Stimulated activated naive CD8-positive, alpha-beta T cell treated with anti-CD3 and anti-CD28 coated beads, Interleukin-15, Interleukin-2, amounts not matched to agents 100 U/mL and 50 U/mL, for 24 hours (primary cell): ENCODE measurements at regions not wholly inside any gene's neighbourhood (a gene's known extent, or its start where the extent isn't known, plus 50 kb on each side); places are given as distances from the start of the nearest gene placed in this dataset.
"Not testable (repeated sequence)": the region's sequence is repeated elsewhere in the genome, so short reads cannot be mapped to it uniquely, and the experiment has no call there.

Source experiments
- ATAC-seq: fragments of 150-1000 bp; cut with Tn5 transposase; one replicate; pipeline ENCODE4 v1.10.0; 2021
- DNase-seq: peaks from one replicate; pipeline ENCODE4 v3.0.0; 2021

DNA sequence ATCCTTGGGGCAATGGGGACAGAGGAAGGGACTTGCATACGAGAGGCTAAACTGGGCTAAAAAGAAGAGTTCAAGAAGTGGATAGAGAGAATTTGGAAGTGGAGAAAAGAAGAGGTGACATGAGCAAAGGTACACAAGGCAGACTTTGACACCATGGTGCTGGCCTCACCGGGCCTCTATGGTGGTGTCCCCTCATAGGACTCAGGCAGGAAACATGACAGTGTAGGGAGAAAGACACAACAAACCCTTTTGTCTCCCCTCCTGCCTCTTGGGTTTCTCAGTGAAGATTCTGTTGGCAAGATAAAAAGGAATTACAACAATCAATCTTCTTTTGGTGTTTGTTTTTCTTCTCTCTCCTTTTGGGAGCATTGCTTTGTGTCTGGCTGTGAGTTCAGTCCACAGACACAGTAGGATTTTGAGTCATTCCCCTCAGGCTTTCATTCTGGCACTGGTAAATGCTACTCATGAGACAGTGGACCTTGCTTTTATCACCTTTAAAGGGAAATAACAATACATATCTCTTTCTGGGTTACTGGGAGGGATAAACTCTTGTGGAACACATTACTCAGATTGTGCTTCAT lies 827.7 kb downstream of the TNS3 start:
- DNase-seq (no peak), ATAC-seq (no peak)

- no peak for ATAC-seq
- DNase-seq: no peak
Measured at GRCh38 chr7:46753662-46754061, 828.2 kb downstream of the TNS3 start.

DNA sequence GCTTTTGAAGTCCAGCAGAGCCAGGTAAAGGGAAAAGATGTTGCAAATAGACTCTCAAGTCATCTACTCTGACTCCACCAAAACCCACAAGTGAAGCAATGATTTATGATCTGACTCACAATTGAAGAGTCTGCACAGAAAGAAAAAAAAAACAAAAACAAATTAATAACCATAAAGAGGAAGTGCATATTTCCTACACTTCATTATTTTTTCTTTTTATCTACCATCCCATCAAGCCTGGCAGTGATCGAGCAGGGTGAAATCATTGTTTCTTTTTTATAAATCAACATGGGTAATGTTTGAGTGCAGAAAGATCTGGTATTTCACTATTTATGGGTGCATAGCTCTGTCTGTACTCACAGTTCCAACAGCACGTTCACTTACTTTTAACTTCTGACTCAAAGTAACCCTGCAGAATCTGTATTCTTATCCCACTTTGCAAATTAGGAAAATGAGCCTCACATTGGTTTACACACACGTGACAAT lies 829.0 kb downstream of the TNS3 start:
- ATAC-seq: no peak
- no peak for DNase-seq

- ATAC-seq, DNase-seq: not testable (repeated sequence)
Measured at GRCh38 chr7:46751927-46752723, 829.8 kb downstream of the TNS3 start.

DNA sequence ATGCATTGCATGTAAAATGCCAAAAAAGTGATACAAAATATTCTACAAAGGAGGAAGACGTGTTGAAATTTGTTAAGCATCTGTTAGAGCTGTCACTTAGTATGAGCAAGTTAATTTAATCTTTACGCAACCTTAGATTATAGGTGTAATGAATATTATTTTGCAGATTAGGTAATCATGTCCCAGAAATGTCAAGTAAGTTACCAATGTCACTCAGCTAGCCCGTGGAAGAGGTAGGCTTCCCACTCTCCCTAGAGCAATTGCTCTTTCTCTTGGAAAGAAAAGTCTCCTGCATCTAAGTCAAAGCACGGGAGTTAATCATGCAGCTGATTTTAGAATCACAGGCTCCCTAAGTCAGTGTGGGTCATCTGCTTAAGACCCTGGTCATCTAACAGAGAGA lies 830.4 kb upstream of the IGFBP3 start:
- DNase-seq (no peak), ATAC-seq (no peak)

GRCh38 chr7:46750321-46750865 lies 829.3 kb upstream of the IGFBP3 start:
- ATAC-seq (no peak), DNase-seq (no peak)

DNA sequence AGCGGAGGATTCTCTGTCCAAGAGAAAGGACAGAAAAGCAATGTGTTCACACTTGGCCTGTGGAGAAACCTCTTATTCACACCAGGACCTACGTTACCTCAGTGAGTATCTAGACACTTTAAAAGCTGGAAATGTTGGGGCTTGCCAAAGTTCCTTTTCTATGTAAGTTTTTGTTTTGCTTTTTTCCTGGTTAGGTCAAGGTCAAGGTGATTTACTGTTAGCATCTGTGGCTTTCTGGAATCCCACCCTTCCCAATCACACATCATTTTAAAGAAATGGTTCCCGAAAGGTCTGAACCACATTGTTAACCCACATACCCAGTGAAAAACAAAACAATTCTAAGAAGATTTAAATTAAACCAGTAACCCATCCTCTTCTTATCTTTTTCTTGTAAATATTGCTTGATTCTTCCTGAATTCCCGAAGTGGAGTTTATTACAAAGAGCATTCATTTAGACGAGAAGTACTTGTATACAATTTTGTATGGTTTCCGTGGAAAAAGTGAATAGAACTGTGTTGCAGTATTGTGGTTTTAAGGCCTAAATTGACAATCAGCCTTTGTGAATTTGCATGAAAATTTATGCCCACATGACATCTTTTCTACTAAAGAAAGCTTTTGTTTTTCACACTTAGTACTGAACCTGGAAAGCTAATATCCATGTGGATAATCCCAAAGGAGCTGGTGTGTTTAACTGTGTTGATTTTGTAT lies 827.0 kb upstream of the IGFBP3 start:
- DNase-seq (no peak), ATAC-seq (no peak)

DNA sequence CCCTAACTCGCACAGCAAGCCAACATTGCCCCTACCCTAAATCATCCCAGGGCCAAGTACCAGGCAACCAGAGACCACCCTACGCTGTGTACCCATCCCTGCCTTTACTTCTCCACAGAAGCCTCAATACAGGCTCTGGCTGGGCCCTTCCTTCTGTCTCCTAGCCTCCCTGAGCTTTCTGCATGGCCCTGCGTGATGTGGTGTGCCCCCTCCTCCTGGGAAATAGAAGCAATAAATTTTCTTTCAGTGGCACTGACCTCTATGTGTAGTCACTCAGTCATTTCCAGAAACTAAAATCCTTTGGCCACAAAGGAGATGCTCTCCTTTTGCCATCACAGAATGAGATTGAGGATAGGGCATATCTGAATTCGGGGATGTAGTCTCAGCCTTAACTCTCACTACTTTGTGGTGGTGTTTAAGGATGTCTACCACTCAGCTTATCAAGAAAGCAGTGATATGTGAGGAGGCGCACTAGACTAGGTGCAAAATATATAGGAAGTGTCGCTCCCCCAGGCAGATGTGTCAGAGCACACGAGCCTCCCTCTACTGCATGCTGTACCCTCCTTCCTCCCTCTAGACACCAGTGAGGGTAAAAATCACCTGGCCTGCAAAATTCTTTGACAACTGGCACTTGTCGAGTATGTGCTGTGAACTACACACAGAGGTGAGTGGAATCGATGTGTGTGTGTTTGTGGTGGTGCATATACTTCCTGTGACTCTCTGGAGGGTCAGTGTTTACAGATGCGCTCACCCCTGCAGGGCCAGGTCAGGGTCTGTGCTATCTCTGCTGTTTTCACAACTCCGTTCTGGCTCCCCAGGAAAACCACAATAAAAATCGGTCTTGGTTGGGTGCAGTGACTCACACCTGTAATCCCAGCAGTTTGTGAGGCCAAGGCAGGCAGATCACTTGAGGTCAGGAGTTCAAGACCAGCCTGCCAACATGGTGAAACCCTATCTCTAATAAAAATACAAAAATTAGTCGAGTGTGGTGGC lies 825.9 kb upstream of the IGFBP3 start:
- ATAC-seq (no peak), DNase-seq (no peak)

DNA sequence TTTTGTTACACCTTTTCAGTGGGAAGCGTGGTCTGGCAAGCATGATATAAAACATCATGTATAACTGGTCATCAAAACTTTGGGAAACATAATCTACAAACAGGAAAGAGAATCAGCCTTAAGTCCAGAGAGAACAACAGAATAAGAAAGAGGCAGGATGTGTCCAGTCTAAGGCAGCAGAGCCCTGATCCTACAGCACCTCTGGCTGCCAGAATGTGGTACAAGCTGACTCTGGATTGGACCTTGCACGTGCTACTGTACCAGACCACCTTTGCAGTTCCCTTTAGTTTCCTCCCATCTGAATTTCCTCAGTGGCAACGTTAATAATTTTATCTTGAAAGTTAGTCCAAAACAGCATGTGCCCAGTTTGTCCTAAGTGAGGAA lies 824.6 kb upstream of the IGFBP3 start:
- DNase-seq: no peak
- ATAC-seq: no peak

DNA sequence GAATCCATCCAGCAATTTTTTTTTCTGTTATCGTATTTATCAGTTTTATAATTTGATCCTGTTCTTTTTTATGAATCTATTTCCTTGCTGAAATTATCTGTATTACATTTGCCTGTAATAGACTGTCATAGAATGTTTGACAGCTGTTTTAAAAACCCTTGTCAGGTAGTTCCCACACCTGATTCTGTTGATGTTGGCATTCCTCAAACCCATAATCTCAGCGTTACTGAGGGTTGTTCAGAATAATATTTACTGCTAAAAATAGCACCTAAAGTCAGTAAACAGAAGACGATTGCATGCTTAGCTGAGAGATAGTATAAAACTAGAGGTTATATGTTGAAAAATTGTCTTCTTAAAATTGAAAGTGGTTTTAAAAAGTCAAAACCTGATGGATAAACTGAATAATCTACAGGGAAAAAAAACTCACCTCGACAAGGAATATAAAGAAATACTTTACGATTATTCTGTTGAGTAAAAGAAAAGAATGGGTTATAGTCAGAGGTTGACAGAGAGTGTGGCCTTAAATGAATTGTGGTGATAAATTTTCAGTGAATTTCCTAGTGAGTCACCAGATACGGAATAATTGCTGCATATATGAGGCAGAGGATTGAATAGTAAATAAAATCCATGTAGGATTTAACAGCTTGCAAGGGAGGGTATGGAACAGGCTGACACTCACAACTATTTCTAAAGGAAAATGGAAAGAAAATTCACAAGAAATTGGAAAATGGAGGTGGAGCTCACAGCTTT lies 824.1 kb upstream of the IGFBP3 start:
- ATAC-seq: no peak
- DNase-seq: no peak

DNA sequence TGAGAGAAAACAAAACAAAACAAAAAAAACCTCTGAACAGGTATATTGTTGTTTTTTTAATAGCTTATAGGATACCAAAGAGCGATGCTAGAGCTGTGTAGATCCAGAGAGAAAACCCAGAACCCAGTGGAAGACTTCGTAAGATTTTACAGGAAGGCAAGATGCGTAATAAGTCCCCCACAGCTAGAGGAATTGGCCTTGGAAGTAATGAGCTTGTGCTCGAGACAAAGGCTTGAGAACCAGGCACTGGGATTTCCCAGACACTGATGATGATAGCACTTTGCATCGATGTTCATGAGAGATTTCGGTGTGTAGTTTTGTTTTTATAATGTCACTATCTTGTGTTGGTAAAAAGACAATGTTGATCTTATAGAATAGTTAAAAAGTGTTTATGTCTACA lies 821.5 kb upstream of the IGFBP3 start:
- no peak for DNase-seq
- ATAC-seq: no peak

- DNase-seq (no peak), ATAC-seq (no peak)
Measured at GRCh38 chr7:46741938-46742540, 821.0 kb upstream of the IGFBP3 start.

GRCh38 chr7:46741181-46741580 lies 820.1 kb upstream of the IGFBP3 start:
- ATAC-seq: no peak
- DNase-seq: no peak

DNA sequence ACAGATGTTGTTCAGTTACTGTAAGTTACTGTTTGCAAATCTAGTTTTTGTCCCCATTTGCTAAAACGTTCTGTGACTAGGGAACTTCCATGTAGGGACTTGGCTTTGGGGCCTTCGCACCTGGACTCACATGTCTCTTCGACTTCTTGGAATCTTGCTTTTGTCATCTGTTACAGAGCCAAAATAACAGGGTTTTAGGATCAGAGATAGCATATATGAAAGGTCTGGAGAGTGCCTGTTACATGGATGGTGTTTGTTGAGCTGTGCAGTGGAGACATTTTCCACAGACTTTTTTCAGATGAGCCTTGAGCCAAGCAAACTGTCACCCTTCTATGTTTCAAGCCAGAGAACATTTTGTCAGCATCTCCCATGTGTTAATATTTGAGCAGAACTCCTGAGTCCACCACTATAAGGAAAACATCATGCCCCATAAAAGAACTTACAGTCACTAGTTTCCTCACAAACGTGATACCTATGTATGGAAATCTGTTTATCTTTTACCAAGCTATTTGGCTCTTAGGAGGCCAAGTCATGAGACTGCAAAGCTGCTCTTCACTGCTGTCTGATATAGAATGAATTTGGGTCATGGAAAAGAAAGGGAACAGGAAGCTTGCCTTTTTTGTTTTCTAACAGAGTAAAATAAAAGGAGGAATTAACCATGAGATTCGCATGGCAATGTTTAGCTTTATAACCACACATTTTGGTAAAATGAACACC lies 818.6 kb upstream of the IGFBP3 start:
- ATAC-seq (no peak), DNase-seq (no peak)

- no peak for DNase-seq
- ATAC-seq: no peak
Measured at GRCh38 chr7:46738796-46739195, 817.7 kb upstream of the IGFBP3 start.

- DNase-seq (no peak), ATAC-seq (no peak)
Measured at GRCh38 chr7:46738165-46738564, 817.1 kb upstream of the IGFBP3 start.

DNA sequence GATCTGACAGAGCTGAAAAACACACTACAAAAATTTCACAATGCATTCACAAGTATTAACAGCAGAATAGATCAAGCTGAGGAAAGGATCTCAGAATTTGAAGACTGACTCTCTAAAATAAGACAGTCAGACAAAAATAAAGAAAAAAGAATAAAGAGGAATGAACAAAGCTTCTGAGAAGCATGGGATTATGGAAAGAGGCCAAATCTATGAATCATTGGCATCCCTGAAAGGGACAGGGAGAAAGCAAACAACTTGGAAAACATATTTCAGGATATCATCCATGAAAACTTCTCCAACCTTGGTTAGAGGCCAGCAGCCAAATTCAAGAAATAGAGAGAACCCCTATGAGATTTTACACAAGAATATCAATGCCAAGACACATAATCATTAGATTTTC lies 804.8 kb upstream of the IGFBP3 start:
- no peak for DNase-seq

GRCh38 chr7:46725136-46725535 lies 804.1 kb upstream of the IGFBP3 start:
- DNase-seq (no peak), ATAC-seq (no peak)

More for the DNA sequence above, 804.8 kb upstream of the IGFBP3 start:
- ATAC-seq: no peak

DNA sequence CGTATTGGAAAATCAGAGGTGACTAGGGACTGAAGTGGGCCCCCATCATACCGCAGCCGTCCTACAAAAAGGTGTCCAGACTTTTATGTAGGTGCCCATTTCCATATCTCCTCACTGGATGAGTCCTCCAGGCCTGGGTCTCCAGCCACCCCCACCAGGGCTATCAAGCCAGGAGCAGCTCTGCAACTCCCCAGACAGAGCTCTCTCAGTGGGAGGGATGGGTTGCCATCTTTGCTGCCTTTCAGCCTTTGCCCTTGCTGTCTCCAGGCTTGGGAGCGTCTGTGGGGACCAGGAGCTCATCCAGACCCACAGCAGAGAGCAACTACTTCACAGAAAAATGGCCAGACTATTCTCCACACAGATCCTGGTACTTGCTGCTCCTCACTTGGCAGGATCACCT lies 802.7 kb upstream of the IGFBP3 start:
- ATAC-seq (no peak), DNase-seq (no peak)

DNA sequence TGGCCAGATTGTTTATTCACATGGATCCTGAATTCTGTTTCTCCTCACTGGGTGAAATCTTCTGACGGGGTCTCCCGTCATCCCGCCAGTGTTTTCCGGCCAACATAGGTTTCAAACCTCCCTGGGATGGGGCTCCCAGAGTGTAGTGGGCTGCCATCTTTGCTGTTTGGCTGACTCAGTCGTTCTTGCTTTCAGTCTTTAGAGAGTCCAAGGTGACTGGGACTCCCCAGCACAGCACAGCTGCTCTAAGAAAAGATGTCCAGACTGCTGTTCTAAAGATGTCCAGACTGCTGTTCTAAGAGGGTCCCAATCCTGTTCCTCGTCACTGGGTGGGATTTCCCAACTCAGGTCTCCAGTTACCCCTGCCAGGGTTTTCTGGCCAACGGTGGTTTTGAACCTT lies 801.9 kb upstream of the IGFBP3 start:
- no peak for ATAC-seq
- DNase-seq: no peak
